ENCODE measurements at regions not wholly inside any gene's neighbourhood (a gene's known extent, or its start where the extent isn't known, plus 50 kb on each side); places are given as distances from the start of the nearest gene placed in this dataset.

DNA sequence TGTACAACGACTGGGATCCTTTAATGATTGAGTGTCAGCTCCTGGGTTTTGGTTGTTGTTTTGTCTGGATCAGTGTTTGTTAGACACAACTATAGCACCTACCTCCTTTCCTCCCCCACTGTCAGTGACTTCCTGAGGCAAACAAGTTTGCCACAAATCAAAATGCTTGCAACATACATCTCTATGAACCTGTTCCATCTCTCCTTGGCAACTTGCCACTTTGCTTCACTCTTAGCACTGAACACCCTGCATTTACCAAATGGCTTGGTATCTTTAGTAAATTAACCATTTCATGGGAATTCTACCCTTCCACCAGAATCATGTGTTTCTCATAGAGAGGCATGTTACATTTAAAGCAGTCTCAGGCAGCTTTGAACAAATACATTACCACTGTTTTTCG is 301.1 kb upstream of the TANK start:
- TF ChIP-seq, protein P1, sequence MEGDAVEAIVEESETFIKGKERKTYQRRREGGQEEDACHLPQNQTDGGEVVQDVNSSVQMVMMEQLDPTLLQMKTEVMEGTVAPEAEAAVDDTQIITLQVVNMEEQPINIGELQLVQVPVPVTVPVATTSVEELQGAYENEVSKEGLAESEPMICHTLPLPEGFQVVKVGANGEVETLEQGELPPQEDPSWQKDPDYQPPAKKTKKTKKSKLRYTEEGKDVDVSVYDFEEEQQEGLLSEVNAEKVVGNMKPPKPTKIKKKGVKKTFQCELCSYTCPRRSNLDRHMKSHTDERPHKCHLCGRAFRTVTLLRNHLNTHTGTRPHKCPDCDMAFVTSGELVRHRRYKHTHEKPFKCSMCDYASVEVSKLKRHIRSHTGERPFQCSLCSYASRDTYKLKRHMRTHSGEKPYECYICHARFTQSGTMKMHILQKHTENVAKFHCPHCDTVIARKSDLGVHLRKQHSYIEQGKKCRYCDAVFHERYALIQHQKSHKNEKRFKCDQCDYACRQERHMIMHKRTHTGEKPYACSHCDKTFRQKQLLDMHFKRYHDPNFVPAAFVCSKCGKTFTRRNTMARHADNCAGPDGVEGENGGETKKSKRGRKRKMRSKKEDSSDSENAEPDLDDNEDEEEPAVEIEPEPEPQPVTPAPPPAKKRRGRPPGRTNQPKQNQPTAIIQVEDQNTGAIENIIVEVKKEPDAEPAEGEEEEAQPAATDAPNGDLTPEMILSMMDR (conservative IDR thresholded peaks at IDR 0.05) = no peak
- no peak for TF ChIP-seq ZFX (IDR thresholded peaks at IDR 0.05)

Measured in C4-2B (cell line).